Central memory CD8-positive, alpha-beta T cell (primary cell): ENCODE measurements at regions not wholly inside any gene's neighbourhood (a gene's known extent, or its start where the extent isn't known, plus 50 kb on each side); places are given as distances from the start of the nearest gene placed in this dataset.

Source experiments
- ATAC-seq: fragments of 150-1000 bp; cut with Tn5 transposase; replicated peaks from 2 replicates; pipeline ENCODE4 v1.10.0; 2022; ENCODE audit warnings: mild to moderate bottlenecking, moderate FRiP score, moderate number of reproducible peaks; ENCODE audit not compliant: poor library complexity, severe bottlenecking; ENCODE audit errors: extremely low read depth
- DNase-seq, 2 donors: peaks; one replicate each; pipeline ENCODE4 v3.0.0; 2021; ENCODE audit warnings: low spot score in 2 of 2
- H3K27ac Mint-ChIP-seq: one replicate; pipeline ENCODE4 v1.8.0; 2022; ENCODE audit warnings: low read depth, mild to moderate bottlenecking, moderate library complexity, mixed read lengths
- H3K27me3 Mint-ChIP-seq: one replicate; pipeline ENCODE4 v1.8.0; 2022; ENCODE audit warnings: mixed read lengths
- H3K36me3 Mint-ChIP-seq: one replicate; pipeline ENCODE4 v1.8.0; 2022; ENCODE audit warnings: mild to moderate bottlenecking, moderate library complexity, mixed read lengths; ENCODE audit not compliant: insufficient read depth
- H3K4me1 Mint-ChIP-seq: one replicate; pipeline ENCODE4 v1.8.0; 2022; ENCODE audit warnings: mixed read lengths
- H3K4me3 Mint-ChIP-seq: one replicate; pipeline ENCODE4 v1.8.0; 2022; ENCODE audit warnings: mild to moderate bottlenecking, moderate library complexity, mixed read lengths
- H3K9me3 Mint-ChIP-seq: one replicate; pipeline ENCODE4 v1.8.0; 2022; ENCODE audit warnings: mixed read lengths

DNA sequence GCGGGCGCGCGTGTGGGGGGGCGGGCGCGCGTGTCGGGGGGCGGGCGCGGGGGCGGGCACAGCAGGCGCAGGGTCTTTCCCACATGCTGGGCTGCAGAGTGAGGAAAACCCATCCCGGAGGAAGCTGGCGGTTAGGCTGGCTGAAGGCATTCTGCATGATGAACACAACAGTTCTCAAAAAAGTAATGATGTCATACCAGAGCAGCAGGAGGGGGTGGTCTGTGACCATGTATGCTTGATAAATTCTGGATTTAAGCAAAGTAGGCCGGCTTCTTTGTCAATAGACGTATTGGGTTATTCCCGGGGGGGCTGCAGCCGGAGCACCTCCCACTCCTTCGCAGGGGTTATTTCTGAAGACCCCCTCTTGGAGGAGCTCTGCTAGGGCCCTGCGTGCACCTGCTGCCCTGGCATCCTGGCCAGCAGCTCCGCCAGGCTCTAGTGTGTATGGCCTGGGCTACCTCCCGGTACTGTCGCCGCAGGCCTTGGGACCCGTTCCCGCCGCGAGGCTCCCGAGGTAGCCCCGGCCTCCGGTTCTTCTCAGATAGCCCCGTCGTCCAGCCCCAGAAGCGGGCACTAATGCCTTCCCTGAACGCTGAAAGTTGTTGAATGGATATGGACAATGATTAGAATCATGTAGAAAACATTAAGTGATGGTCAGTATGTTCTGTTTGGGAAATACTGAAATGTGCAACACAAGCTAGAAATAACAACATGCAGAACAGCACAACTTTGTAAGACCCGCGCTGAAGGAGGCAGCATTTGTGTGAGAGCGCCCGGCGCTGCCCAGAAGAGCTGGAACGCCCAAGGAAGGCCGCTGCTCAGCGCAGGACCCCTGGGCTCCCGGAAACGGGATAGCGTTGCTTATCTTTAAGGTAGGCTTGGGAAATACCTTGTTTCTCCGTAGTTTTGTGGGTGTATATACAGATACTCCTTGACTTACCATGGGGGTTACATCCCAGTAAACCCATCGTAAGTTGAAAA, 101.4 kb upstream of the RAB6C start:
- DNase-seq: no peak

DNA sequence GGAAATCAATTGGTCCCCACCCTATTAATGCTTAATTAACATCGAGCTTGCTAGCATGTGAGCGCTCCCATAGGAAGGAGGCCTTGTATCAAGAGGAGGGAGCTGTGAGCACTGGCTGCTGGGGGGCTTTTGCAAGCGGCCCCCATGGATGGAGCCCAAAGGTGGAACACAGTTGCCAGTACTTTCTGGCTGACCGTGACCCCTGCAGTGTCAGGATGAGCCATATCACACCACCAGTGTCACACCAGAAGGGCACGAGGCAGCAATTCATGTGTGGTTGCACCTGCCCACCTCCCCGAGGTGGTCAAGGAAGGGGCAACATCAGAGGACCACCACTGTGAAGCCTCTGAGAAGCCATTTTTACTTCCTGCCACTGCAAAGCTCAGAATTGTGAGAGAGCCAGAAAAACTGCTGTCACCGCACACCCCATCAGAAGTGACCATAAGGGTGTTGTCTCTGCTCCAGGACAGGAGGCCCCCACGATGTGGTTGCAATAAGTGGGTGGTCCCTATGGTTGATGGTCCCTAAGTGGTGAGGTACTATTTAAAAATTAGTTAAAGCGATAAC, 99.8 kb upstream of the RAB6C start:
- H3K27ac Mint-ChIP-seq: no peak overlapping the region
- no peak overlapping the region for H3K4me3 Mint-ChIP-seq
- H3K36me3 Mint-ChIP-seq: peaks cover 2% of the 10 kb centered on the region
- peaks cover 7% of the 10 kb centered on the region for H3K4me1 Mint-ChIP-seq
- no peak for DNase-seq
- H3K27me3 Mint-ChIP-seq: no peaks in the 10 kb centered on the region
- no peaks in the 10 kb centered on the region for H3K9me3 Mint-ChIP-seq
- ATAC-seq: no peak

More for the DNA sequence above, 101.4 kb upstream of the RAB6C start:
- Mint-ChIP-seq H3K4me3 (peak overlapping the region; percentile 86), H3K9me3 (no peaks in the 10 kb centered on the region), H3K4me1 (peaks cover 7% of the 10 kb centered on the region), H3K27me3 (no peaks in the 10 kb centered on the region), H3K36me3 (peaks cover 4% of the 10 kb centered on the region), H3K27ac (peak overlapping the region; percentile 88)
- peak; percentile 47 for ATAC-seq

DNA sequence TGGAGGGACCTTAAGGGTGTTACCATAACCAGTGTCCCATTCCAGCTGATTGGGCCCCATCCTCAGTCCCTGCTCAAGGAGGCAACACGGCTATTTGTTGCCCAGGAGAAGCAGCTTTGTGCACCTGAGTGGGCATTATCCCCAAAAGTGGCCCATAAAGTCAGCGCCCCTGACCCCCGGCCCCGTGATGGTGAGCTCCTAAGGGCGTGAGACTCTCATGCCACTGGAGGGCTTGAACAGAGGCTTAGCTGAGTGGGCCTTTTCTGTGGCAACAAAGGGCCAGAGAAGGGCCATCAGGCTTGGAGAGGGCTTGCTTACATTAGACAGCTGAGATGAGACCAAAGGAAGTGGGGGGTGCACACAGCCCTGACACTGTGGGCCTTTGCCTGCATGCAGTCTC, 99.2 kb upstream of the RAB6C start:
- no peak overlapping the region for H3K27ac Mint-ChIP-seq
- no peak overlapping the region for H3K4me3 Mint-ChIP-seq
- peaks cover 2% of the 10 kb centered on the region for H3K36me3 Mint-ChIP-seq
- no peaks in the 10 kb centered on the region for H3K9me3 Mint-ChIP-seq
- DNase-seq: no peak
- no peak for ATAC-seq
- H3K4me1 Mint-ChIP-seq: peaks cover 7% of the 10 kb centered on the region
- H3K27me3 Mint-ChIP-seq: no peaks in the 10 kb centered on the region

DNA sequence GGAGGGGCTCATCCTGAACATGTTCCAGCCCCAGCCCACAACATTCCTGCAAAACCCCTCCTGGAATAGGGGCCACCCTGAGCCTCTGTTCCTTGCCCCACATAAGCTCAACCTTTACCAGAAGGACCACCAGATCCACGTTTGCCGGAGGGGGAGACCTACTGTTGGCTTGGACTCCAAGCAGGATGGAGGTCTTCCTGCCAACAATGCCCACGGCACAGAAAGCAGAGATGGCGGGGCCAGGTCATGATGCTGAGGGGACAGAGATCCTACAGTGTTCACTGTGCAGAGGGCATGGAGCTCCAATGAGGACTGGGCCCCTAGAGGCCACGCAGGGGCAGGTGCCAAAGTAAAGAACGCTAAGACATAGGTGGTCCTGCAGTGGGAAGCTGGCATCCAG, 98.5 kb upstream of the RAB6C start:
- ATAC-seq (no peak), DNase-seq (no peak)
- Mint-ChIP-seq H3K36me3 (peaks cover 2% of the 10 kb centered on the region), H3K9me3 (no peaks in the 10 kb centered on the region), H3K27ac (no peak overlapping the region), H3K4me3 (no peak overlapping the region), H3K4me1 (peaks cover 7% of the 10 kb centered on the region), H3K27me3 (no peaks in the 10 kb centered on the region)

DNA sequence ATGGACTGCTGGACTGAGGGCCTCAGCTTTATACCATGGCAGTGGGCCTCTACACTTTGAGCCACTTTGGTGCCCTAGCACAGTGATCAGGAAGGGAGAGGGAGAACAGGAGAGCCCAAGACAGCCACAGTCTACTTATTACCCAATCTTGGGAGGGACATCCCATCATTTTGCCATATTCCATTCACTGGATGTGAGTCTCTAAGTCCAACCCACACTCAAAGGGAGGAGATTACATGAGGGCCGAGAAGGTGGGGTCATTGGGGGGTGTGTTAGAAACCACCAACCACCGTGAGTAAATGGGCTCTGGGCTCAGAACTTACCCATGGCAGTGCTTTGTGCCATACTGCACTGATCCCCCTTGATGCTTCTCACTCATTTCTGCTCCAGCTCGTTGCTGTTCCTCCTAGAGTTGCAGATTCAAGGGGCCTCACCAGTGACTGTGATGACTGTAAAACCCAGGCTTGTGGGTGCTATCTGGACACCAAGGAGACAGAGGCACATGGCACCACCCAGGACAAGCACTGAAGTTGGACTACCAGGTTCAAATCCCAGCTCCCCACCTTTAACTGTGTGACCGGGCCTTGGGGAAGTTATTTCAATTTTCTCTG, 97.6 kb upstream of the RAB6C start:
- no peak overlapping the region for H3K4me3 Mint-ChIP-seq
- H3K27me3 Mint-ChIP-seq: no peaks in the 10 kb centered on the region
- no peaks in the 10 kb centered on the region for H3K9me3 Mint-ChIP-seq
- DNase-seq (no peak), ATAC-seq (no peak)
- no peak overlapping the region for H3K27ac Mint-ChIP-seq
- H3K4me1 Mint-ChIP-seq: peaks cover 2% of the 10 kb centered on the region
- H3K36me3 Mint-ChIP-seq: peaks cover 2% of the 10 kb centered on the region

DNA sequence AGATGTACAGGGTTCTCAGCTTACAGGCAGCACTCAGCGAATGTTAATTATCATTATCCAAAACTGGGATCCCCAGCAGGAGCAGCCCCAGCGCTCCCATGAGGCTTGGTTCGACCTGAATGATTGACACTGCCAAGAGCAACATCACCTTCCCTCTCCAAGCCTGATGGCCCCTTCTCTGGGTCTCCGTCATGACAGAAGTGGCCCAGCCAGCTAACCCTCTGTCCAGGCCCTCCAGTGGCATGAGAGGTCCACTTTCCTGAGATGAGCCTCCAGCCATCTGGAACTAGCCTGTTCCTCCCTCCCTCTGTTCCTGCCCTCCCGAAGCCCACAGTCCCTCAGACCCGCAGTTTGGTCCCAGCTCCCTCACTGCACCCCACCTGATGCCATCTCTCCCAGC, 97.0 kb upstream of the RAB6C start:
- Mint-ChIP-seq H3K27ac (no peak overlapping the region), H3K36me3 (no peaks in the 10 kb centered on the region), H3K9me3 (no peaks in the 10 kb centered on the region), H3K27me3 (no peaks in the 10 kb centered on the region), H3K4me3 (no peak overlapping the region), H3K4me1 (no peaks in the 10 kb centered on the region)
- DNase-seq: no peak
- ATAC-seq: no peak

DNA sequence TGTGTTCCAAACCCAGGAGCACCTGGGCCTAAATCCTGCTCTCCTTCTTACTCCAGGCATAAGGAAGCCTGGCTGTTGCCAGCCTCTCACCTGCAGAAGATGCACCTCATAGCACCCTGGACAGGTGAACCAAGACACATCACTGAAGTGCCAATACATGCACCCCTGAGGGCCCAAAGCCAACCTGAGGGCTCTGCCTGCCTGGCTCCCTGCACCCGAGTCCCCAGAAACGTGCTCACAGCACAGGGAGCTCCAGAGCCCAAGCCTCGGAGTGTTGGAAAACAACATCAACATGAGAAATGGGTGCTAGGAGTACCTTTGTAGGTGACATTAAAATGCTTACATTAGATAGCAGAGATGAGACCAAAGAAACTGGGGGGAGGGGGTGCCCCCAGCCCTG, 96.3 kb upstream of the RAB6C start:
- DNase-seq (no peak), ATAC-seq (no peak)
- Mint-ChIP-seq H3K4me1 (no peaks in the 10 kb centered on the region), H3K9me3 (no peaks in the 10 kb centered on the region), H3K36me3 (no peaks in the 10 kb centered on the region), H3K27ac (no peak overlapping the region), H3K4me3 (no peak overlapping the region), H3K27me3 (no peaks in the 10 kb centered on the region)

DNA sequence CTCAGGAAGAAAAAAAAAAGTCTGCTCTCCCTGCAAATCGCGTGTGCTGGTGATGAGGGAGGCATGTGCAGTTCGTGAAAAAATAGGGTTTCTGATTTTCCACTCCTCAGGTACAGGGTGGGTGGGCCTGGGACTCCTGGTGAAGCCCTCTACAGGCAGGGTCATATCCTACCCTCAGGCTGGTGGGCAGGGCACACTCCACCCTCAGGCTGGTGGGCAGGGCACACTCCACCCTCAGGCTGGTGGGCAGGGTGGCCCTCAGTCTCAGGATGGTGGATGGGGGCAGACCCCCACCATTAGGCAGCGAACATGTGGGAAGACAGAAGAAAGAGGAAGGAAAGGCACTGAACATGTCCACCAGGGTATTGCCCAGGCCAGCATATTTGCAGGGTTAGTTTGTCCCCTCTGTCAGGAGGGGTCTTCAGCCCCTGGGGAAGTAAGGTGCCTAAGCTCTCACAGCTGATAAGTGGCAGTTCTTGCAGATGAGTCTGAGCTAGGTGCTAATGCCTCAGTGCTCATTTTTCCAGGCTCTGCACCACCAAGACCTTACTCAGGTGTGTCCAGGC, 95.2 kb upstream of the RAB6C start:
- H3K9me3 Mint-ChIP-seq: no peaks in the 10 kb centered on the region

DNA sequence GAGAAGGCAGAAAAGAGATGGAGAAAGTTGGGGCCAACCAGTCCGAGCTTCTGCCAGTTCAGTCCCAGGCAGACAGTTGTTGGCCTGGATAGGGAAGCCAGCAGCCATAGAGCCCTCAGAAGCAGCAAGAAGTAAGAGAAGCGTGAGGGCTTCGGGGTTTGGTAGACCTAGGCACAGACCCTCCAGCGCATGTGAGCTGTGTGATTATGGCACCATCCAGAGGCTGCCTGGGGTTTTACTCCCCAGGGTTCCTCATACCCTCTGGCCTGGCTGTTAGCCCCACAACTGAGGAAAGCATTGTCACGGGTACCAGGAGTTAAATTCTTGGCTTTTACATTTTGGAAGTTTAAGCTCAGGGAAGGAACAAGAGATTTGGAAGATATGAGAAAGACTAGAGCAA, 93.7 kb upstream of the RAB6C start:
- ATAC-seq: no peak
- H3K4me3 Mint-ChIP-seq: no peak overlapping the region
- H3K9me3 Mint-ChIP-seq: no peaks in the 10 kb centered on the region
- no peak overlapping the region for H3K27ac Mint-ChIP-seq
- H3K27me3 Mint-ChIP-seq: peaks cover 11% of the 10 kb centered on the region
- no peaks in the 10 kb centered on the region for H3K36me3 Mint-ChIP-seq
- no peaks in the 10 kb centered on the region for H3K4me1 Mint-ChIP-seq
- no peak for DNase-seq

More for the DNA sequence above, 95.2 kb upstream of the RAB6C start:
- H3K27ac Mint-ChIP-seq: no peak overlapping the region
- no peak for ATAC-seq
- H3K4me3 Mint-ChIP-seq: no peak overlapping the region
- DNase-seq: no peak
- H3K4me1 Mint-ChIP-seq: no peaks in the 10 kb centered on the region
- no peaks in the 10 kb centered on the region for H3K36me3 Mint-ChIP-seq
- no peaks in the 10 kb centered on the region for H3K27me3 Mint-ChIP-seq

DNA sequence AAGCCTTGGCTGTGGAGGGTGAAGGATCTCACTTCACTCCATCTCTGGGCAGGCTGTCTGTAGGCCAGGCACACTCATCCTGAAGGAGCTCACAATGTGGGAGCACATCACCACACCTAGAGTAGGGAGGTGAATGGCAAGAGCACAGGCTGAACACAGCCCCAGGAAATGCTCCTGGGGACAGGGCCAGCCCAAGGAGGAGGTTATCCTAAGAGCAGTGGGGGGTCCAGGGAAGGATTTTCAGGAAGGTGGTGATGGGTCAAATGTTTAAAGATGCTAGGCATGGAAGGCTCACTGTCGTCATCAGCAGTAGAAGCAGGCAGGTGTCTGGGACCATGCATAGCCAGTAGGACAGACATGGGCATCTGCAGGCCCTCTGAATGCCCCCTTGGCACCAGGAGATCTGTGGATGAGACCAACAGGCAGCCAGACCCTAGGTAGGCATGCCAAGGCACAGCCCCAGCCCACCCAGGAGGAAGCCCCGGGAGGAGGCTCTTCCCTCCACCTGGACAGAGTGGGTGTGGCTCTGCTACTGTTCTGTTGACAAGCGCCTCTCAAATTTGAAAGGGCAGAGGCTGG, 91.7 kb upstream of the RAB6C start:
- H3K9me3 Mint-ChIP-seq: no peaks in the 10 kb centered on the region
- H3K4me3 Mint-ChIP-seq: no peak overlapping the region
- no peaks in the 10 kb centered on the region for H3K36me3 Mint-ChIP-seq
- H3K27me3 Mint-ChIP-seq: peaks cover 28% of the 10 kb centered on the region
- DNase-seq: no peak
- ATAC-seq: no peak
- no peak overlapping the region for H3K27ac Mint-ChIP-seq
- no peaks in the 10 kb centered on the region for H3K4me1 Mint-ChIP-seq

DNA sequence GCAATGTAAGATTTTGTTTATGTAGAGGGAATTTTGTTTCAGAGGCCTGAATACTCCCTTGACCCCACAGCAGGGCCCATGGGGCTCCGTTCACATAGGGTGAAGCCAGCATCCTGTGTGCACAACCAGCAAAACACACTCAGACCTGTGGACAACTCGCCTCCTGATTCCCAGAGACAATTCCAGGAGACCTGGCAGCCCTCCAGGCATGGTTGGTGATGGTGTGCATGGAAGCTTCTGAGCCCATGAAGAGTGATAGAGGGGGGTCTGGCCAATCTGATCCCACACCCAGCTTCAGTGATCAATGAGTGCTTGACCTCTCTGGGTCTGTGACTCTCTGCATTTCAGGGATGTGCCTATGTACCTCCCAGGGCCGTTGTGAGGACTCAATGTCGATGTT, 91.0 kb upstream of the RAB6C start:
- no peak overlapping the region for H3K4me3 Mint-ChIP-seq

DNA sequence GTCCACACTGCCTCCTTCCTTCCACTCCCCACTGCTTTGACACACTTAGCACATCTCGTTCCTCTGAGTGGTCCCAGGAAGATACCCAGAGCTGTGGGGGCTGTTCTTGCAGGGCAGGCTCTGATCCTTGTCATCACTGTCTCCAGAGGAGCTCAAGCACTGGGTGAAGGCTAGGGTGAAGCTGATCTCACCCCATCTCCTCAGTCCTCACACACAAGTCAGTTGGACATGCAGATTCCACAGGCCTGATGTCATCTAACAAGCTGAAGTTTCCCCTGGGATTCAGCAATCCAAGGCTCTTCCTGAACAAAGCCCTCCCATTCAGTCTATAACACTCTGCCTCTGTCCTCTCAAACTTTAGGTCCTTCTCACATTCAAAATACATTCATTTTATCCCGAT, 90.6 kb upstream of the RAB6C start:
- no peak overlapping the region for H3K4me3 Mint-ChIP-seq
- ATAC-seq (no peak), DNase-seq (no peak)

More for the DNA sequence above, 91.0 kb upstream of the RAB6C start:
- Mint-ChIP-seq H3K9me3 (no peaks in the 10 kb centered on the region), H3K27me3 (peaks cover 29% of the 10 kb centered on the region), H3K4me1 (no peaks in the 10 kb centered on the region), H3K27ac (no peak overlapping the region), H3K36me3 (no peaks in the 10 kb centered on the region)
- DNase-seq: no peak
- ATAC-seq: no peak

More for the DNA sequence above, 90.6 kb upstream of the RAB6C start:
- Mint-ChIP-seq H3K4me1 (no peaks in the 10 kb centered on the region), H3K9me3 (no peaks in the 10 kb centered on the region), H3K27me3 (peaks cover 29% of the 10 kb centered on the region), H3K27ac (no peak overlapping the region), H3K36me3 (no peaks in the 10 kb centered on the region)
